HCT116 (cell line): ENCODE measurements at regions not wholly inside any gene's neighbourhood (a gene's known extent, or its start where the extent isn't known, plus 50 kb on each side); places are given as distances from the start of the nearest gene placed in this dataset.

Source experiments
- ATAC-seq: fragments of 200-7000 bp; cut with Tn5 transposase; 2 replicates; pipeline ENCODE4 v1.9.1; 2020; ENCODE audit warnings: mild to moderate bottlenecking, moderate library complexity
- BruUV-seq: library from RNA; stranded (reverse); fragments of 400-500 nt; replicated peaks from 2 replicates; lab custom pipeline; 2021; lab: Mats Ljungman, UMichigan
- CTCF ChIA-PET: fragments of 300-600 bp; sonication (Branson Sonifier 250); formaldehyde crosslinking; loops from one replicate; lab custom pipeline; 2021; ENCODE audit warnings: antibody characterized with exemption; lab: Charles Lee
- POLR2A ChIA-PET: fragments of 300-600, 350-600 bp; sonication (Branson Sonifier 250); formaldehyde crosslinking; loops from one replicate; lab custom pipeline; 2021; ENCODE audit warnings: antibody characterized with exemption; lab: Charles Lee
- RAD21 ChIA-PET, 2 experiments: fragments of 300-600 bp; sonication (Branson Sonifier 250); formaldehyde crosslinking; loops; one replicate each; lab custom pipeline; 2023; ENCODE audit warnings: low total read pairs in 2 of 2; ENCODE audit not compliant: uncharacterized antibody in 2 of 2, unreplicated experiment in 2 of 2, low non-redundant PET in 1 of 2; lab: Charles Lee
- DNase-seq: peaks from one replicate; pipeline ENCODE4 v3.0.0-alpha.2; 2010; ENCODE audit warnings: low read depth, low spot score
- H2AFZ ChIP-seq: fragments of 200-600 bp; shearing (Covaris generic), sonication (generic); 2 replicates; pipeline ENCODE4 v1.6.1; 2017; ENCODE audit warnings: low read depth, mixed run types, mixed read lengths, antibody characterized with exemption, low read length; ENCODE audit not compliant: poor library complexity, severe bottlenecking
- H3K27ac ChIP-seq: 2 replicates; pipeline ENCODE4 v1.5.1; 2012; ENCODE audit warnings: low read depth, low read length
- H3K27me3 ChIP-seq: fragments of 200-600 bp; sonication (generic); 2 replicates; pipeline ENCODE4 v1.6.1; 2016; ENCODE audit warnings: mixed run types, low read length, mixed read lengths; ENCODE audit not compliant: insufficient read depth
- H3K36me3 ChIP-seq, 2 experiments: fragments of 200-500 bp in 1 of 2; fragments of 200-600 bp in 1 of 2; sonication (Bioruptor generic) in 1 of 2; sonication (generic) in 1 of 2; 2 replicates each; pipeline versions ENCODE4 v1.5.1 to v1.6.1; 2014 to 2016; ENCODE audit warnings: low read length in 2 of 2, inconsistent platforms in 1 of 2, mixed read lengths in 1 of 2, mixed run types in 1 of 2; ENCODE audit not compliant: insufficient read depth in 2 of 2, control insufficient read depth in 1 of 2
- H3K4me1 ChIP-seq, 2 experiments: fragments of 200-600 bp in 1 of 2; sonication (generic) in 1 of 2; 2 replicates each; pipeline versions ENCODE4 v1.5.1 to v1.6.1; 2012 to 2017; ENCODE audit warnings: low read length in 2 of 2, inconsistent platforms in 1 of 2, mild to moderate bottlenecking in 1 of 2, mixed read lengths in 1 of 2, mixed run types in 1 of 2, moderate library complexity in 1 of 2; ENCODE audit not compliant: insufficient read depth in 2 of 2, control insufficient read depth in 1 of 2
- H3K4me2 ChIP-seq: fragments of 200-600 bp; sonication (generic); 2 replicates; pipeline ENCODE4 v1.6.1; 2017; ENCODE audit warnings: mixed run types, low read length, mixed read lengths
- H3K4me3 ChIP-seq, 2 experiments: fragments of 200-600 bp in 1 of 2; sonication (generic) in 1 of 2; replicated peaks in 1 of 2; 2 replicates each; pipeline ENCODE4 v1.5.1; 2011 to 2016; ENCODE audit warnings: low read length in 2 of 2, control low read depth in 1 of 2, low read depth in 1 of 2, mild to moderate bottlenecking in 1 of 2, mixed read lengths in 1 of 2, mixed run types in 1 of 2
- H3K79me2 ChIP-seq: fragments of 200-600 bp; sonication (generic); 2 replicates; pipeline ENCODE4 v1.6.1; 2017; ENCODE audit warnings: mild to moderate bottlenecking, mixed run types, low read length, moderate library complexity, mixed read lengths; ENCODE audit not compliant: insufficient read depth
- H3K9ac ChIP-seq: fragments of 200-600 bp; sonication (generic); 2 replicates; pipeline ENCODE4 v1.6.1; 2016; ENCODE audit warnings: low read length, mixed read lengths
- H3K9me2 ChIP-seq: fragments of 200-600 bp; sonication (generic), shearing (Covaris generic); 2 replicates; pipeline ENCODE4 v1.6.1; 2017; ENCODE audit warnings: mixed run types, mild to moderate bottlenecking, moderate library complexity; ENCODE audit not compliant: insufficient read depth
- H3K9me3 ChIP-seq, 2 experiments: fragments of 200-500 bp in 1 of 2; fragments of 200-600 bp in 1 of 2; sonication (Bioruptor generic) in 1 of 2; sonication (generic) in 1 of 2; 2 replicates each; pipeline ENCODE4 v1.6.1; 2014 to 2017; ENCODE audit warnings: low read length in 2 of 2, mixed read lengths in 2 of 2, inconsistent platforms in 1 of 2, low read depth in 1 of 2, mild to moderate bottlenecking in 1 of 2, mixed run types in 1 of 2, moderate library complexity in 1 of 2; ENCODE audit not compliant: control insufficient read depth in 1 of 2, insufficient read depth in 1 of 2
- H4K20me1 ChIP-seq: fragments of 200-600 bp; sonication (generic), shearing (Covaris generic); 2 replicates; pipeline ENCODE4 v1.6.1; 2017; ENCODE audit warnings: mixed run types, mild to moderate bottlenecking, moderate library complexity; ENCODE audit not compliant: insufficient read depth
- CBX3 ChIP-seq: IDR thresholded peaks from 2 replicates; pipeline ENCODE4 v1.6.1; 2012; ENCODE audit warnings: low read depth
- CEBPB ChIP-seq: IDR thresholded peaks from 2 replicates; pipeline ENCODE4 v1.6.1; 2012; ENCODE audit warnings: low read depth
- CTCF ChIP-seq, 3 experiments: fragments of 200-600 bp in 1 of 3; sonication (generic) in 1 of 3; IDR thresholded peaks in 2 of 3; conservative IDR thresholded peaks in 1 of 3; 2 replicates each; pipeline ENCODE4 v1.5.1; 2012 to 2017; ENCODE audit warnings: low read depth in 2 of 3, low read length in 2 of 3, antibody characterized with exemption in 1 of 3, borderline replicate concordance in 1 of 3, control low read depth in 1 of 3, mild to moderate bottlenecking in 1 of 3, mixed read lengths in 1 of 3, mixed run types in 1 of 3, moderate library complexity in 1 of 3; ENCODE audit not compliant: insufficient read depth in 1 of 3
- EGR1 ChIP-seq: IDR thresholded peaks from 2 replicates; pipeline ENCODE4 v1.6.1; 2012; ENCODE audit warnings: low read depth
- ELF1 ChIP-seq: IDR thresholded peaks from 2 replicates; pipeline ENCODE4 v1.6.1; 2012; ENCODE audit warnings: low read depth, borderline replicate concordance
- EZH2 ChIP-seq: fragments of 200-600 bp; sonication (generic); IDR thresholded peaks from 2 replicates; pipeline ENCODE4 v1.6.1; 2017; ENCODE audit warnings: antibody characterized with exemption, mixed run types
- EZH2phosphoT487 ChIP-seq: fragments of 200-600 bp; IDR thresholded peaks from 2 replicates; pipeline ENCODE4 v1.6.1; 2018; ENCODE audit warnings: antibody characterized with exemption, borderline replicate concordance
- FOSL1 ChIP-seq: IDR thresholded peaks from 2 replicates; pipeline ENCODE4 v1.6.1; 2012; ENCODE audit warnings: low read depth
- JUND ChIP-seq: IDR thresholded peaks from 2 replicates; pipeline ENCODE4 v1.6.1; 2012
- MAX ChIP-seq: IDR thresholded peaks from 2 replicates; pipeline ENCODE4 v1.6.1; 2012
- POLR2A ChIP-seq: IDR thresholded peaks from 2 replicates; pipeline ENCODE4 v1.7.0; 2011; ENCODE audit warnings: borderline replicate concordance; ENCODE audit not compliant: insufficient read depth, insufficient read length; ENCODE audit errors: extremely low read depth
- POLR2AphosphoS5 ChIP-seq: IDR thresholded peaks from 2 replicates; pipeline ENCODE4 v1.6.1; 2011; ENCODE audit warnings: mild to moderate bottlenecking, low read depth, low read length, moderate library complexity
- SIN3A ChIP-seq: IDR thresholded peaks from 2 replicates; pipeline ENCODE4 v1.6.1; 2012; ENCODE audit warnings: low read depth
- SRF ChIP-seq: IDR thresholded peaks from 2 replicates; pipeline ENCODE4 v1.6.1; 2012; ENCODE audit warnings: low read depth
- TCF7L2 ChIP-seq: IDR thresholded peaks from 2 replicates; pipeline ENCODE4 v1.7.0; 2011; ENCODE audit warnings: borderline replicate concordance, inconsistent platforms; ENCODE audit not compliant: insufficient read depth, insufficient read length; ENCODE audit errors: extremely low read depth
- YY1 ChIP-seq: IDR thresholded peaks from 2 replicates; pipeline ENCODE4 v1.6.1; 2011; ENCODE audit warnings: low read length, low read depth, moderate library complexity, mild to moderate bottlenecking; ENCODE audit not compliant: insufficient replicate concordance; ENCODE audit errors: extremely low read depth
- ZFX ChIP-seq: fragments of 450-650 bp; IDR thresholded peaks from 2 replicates; pipeline ENCODE4 v1.6.1; 2017
- ZNF274 ChIP-seq: fragments of 200-500 bp; sonication (Bioruptor generic); IDR thresholded peaks from 2 replicates; pipeline ENCODE4 v1.6.1; 2014; ENCODE audit warnings: mild to moderate bottlenecking, low read depth, low read length, inconsistent platforms
- intact Hi-C: fragments of 100-400 bp; cut with micrococcal nuclease; formaldehyde crosslinking; loops from 2 replicates; pipeline ENCODE4 v1.10.0; 2022

- H3K9me3 ChIP-seq, result no peaks in the 10 kb centered on the region
- CTCF ChIA-PET, result no interaction called here
- no peaks in the 10 kb centered on the region for H3K79me2 ChIP-seq
- no peak for ATAC-seq
- H3K4me2 ChIP-seq, result no peak overlapping the region
- no peak overlapping the region for H3K27ac ChIP-seq
- H2AFZ ChIP-seq, result no peak overlapping the region
- POLR2A ChIA-PET, result no interaction called here
- BruUV-seq, result no TSS peak
- no peaks in the 10 kb centered on the region for H4K20me1 ChIP-seq
- intact Hi-C loops, result no loop called here
- 0 out of 4 replicates have a peak, but pooled peaks cover 0 to 5% of the 10 kb centered on the region in 2 experiments for H3K4me1 ChIP-seq
- H3K36me3 ChIP-seq, result no peaks in the 10 kb centered on the region
- no peak overlapping the region for H3K9ac ChIP-seq
- TF ChIP-seq ELF1 (no peak), FOSL1 (no peak), SRF (no peak), MAX (no peak), POLR2AphosphoS5 (no peak), ZFX (no peak), TCF7L2 (no peak), CBX3 (no peak), EGR1 (no peak)
- H3K9me2 ChIP-seq, result no peaks in the 10 kb centered on the region
- H3K27me3 ChIP-seq, result no peaks in the 10 kb centered on the region
- DNase-seq, result no peak
- no peak overlapping the region for H3K4me3 ChIP-seq
- RAD21 ChIA-PET, result no interaction called here
Measured at GRCh38 chr11:116110802-116111201, 606.6 kb upstream of the CADM1 start.

GRCh38 chr11:116110356-116110755, 606.1 kb upstream of the CADM1 start:
- DNase-seq (no peak), ATAC-seq (no peak)
- POLR2A ChIA-PET, result no interaction called here
- Histone ChIP-seq H4K20me1 (no peaks in the 10 kb centered on the region), H3K4me3 (no peak overlapping the region), H3K4me2 (no peak overlapping the region), H3K9me3 (no peaks in the 10 kb centered on the region), H3K27me3 (no peaks in the 10 kb centered on the region), H2AFZ (no peak overlapping the region), H3K36me3 (no peaks in the 10 kb centered on the region), H3K9ac (no peak overlapping the region), H3K79me2 (no peaks in the 10 kb centered on the region), H3K9me2 (no peaks in the 10 kb centered on the region), H3K4me1 (0 out of 4 replicates have a peak, but pooled peaks cover 0 to 5% of the 10 kb centered on the region in 2 experiments), H3K27ac (no peak overlapping the region)
- intact Hi-C loops, result no loop called here
- no TSS peak for BruUV-seq
- CTCF ChIA-PET, result no interaction called here
- RAD21 ChIA-PET, result no interaction called here
- no peak for TF ChIP-seq POLR2A
- no peak for TF ChIP-seq YY1
- no peak for TF ChIP-seq SIN3A
- TF ChIP-seq TCF7L2, result no peak
- no peak for TF ChIP-seq CBX3
- TF ChIP-seq CEBPB, result no peak
- no peak for TF ChIP-seq FOSL1
- no peak for TF ChIP-seq JUND
- TF ChIP-seq EZH2, result no peak
- no peak for TF ChIP-seq CTCF (IDR thresholded peaks at IDR 0.05 in 2 of 3, conservative IDR thresholded peaks at IDR 0.05 in 1 of 3; ENCODE audit: borderline replicate concordance in 1 of 3, insufficient read depth in 1 of 3, low read depth in 2 of 3, low read length in 2 of 3)
- TF ChIP-seq ZNF274, result no peak
- no peak for TF ChIP-seq SRF
- TF ChIP-seq POLR2AphosphoS5, result no peak
- TF ChIP-seq EZH2phosphoT487, result no peak
- no peak for TF ChIP-seq ZFX
